SU-DHL-6 (cell line): ENCODE measurements at regions not wholly inside any gene's neighbourhood (a gene's known extent, or its start where the extent isn't known, plus 50 kb on each side); places are given as distances from the start of the nearest gene placed in this dataset.

Source experiments
- H2AFZ ChIP-seq: fragments of 200-600 bp; sonication (generic); 2 replicates; pipeline ENCODE4 v1.6.1; 2014; ENCODE audit warnings: low read depth, mild to moderate bottlenecking, moderate library complexity, mixed read lengths, antibody characterized with exemption, low read length; ENCODE audit not compliant: severe bottlenecking
- H3F3A ChIP-seq: fragments of 200-600 bp; shearing (Covaris generic); 2 replicates; pipeline ENCODE4 v1.6.0; 2016; ENCODE audit warnings: antibody characterized with exemption, mild to moderate bottlenecking; ENCODE audit not compliant: insufficient read depth
- H3K27ac ChIP-seq: fragments of 200-600 bp; sonication (generic); 2 replicates; pipeline ENCODE4 v1.5.1; 2016; ENCODE audit warnings: low read depth, mild to moderate bottlenecking, low read length, moderate library complexity, mixed read lengths
- H3K27me3 ChIP-seq: fragments of 200-600 bp; sonication (generic), shearing (Covaris generic); 2 replicates; pipeline ENCODE4 v1.6.0; 2014; ENCODE audit warnings: mild to moderate bottlenecking, low read length
- H3K36me3 ChIP-seq: fragments of 200-600 bp; sonication (generic); 2 replicates; pipeline ENCODE4 v1.6.1; 2014; ENCODE audit warnings: mild to moderate bottlenecking, low read length, mixed read lengths
- H3K4me2 ChIP-seq: fragments of 300-600, 200-600 bp; shearing (Covaris generic), sonication (generic); 2 replicates; pipeline ENCODE4 v1.6.0; 2014; ENCODE audit warnings: low read length, low read depth, mild to moderate bottlenecking; ENCODE audit not compliant: poor library complexity, severe bottlenecking
- H3K4me3 ChIP-seq: fragments of 200-600 bp; sonication (generic); 2 replicates; pipeline ENCODE4 v1.5.1; 2014; ENCODE audit warnings: antibody characterized with exemption, low read length, mild to moderate bottlenecking, mixed read lengths; ENCODE audit not compliant: insufficient read depth, poor library complexity, severe bottlenecking
- H3K79me2 ChIP-seq: fragments of 200-600 bp; sonication (generic); 2 replicates; pipeline ENCODE4 v1.6.1; 2014; ENCODE audit warnings: mild to moderate bottlenecking, low read length, moderate library complexity; ENCODE audit not compliant: insufficient read depth
- H3K9ac ChIP-seq: fragments of 200-600 bp; sonication (generic); 2 replicates; pipeline ENCODE4 v1.7.0; 2014; ENCODE audit warnings: mild to moderate bottlenecking, low read length
- H3K9me2 ChIP-seq: fragments of 200-600 bp; sonication (generic); replicated peaks from 2 replicates; pipeline ENCODE4 v1.6.1; 2014; ENCODE audit warnings: low read length; ENCODE audit not compliant: insufficient read depth
- H3K9me3 ChIP-seq: fragments of 200-600 bp; sonication (generic); 2 replicates; pipeline ENCODE4 v1.6.1; 2014; ENCODE audit warnings: low read length, mixed read lengths; ENCODE audit not compliant: insufficient read depth
- H4K20me1 ChIP-seq: fragments of 200-600 bp; sonication (generic); 2 replicates; pipeline ENCODE4 v1.6.1; 2014; ENCODE audit warnings: low read depth, mild to moderate bottlenecking, antibody characterized with exemption, low read length, moderate library complexity, mixed read lengths
- CTCF ChIP-seq: fragments of 200-600 bp; sonication (generic); IDR thresholded peaks from one replicate; pipeline ENCODE4 v1.5.1; 2017; ENCODE audit warnings: antibody characterized with exemption, mild to moderate bottlenecking, low read length, moderate library complexity; ENCODE audit not compliant: insufficient read depth, poor library complexity, severe bottlenecking
- EZH2phosphoT487 ChIP-seq: fragments of 200-600 bp; sonication (generic), shearing (Covaris generic); conservative IDR thresholded peaks from 2 replicates; pipeline ENCODE4 v1.6.1; 2018; ENCODE audit warnings: mild to moderate bottlenecking, antibody characterized with exemption, low read length, moderate library complexity, mixed read lengths

GRCh38 chr7:46011059-46011458, 90.0 kb upstream of the IGFBP3 start:
- TF ChIP-seq CTCF (no peak), EZH2phosphoT487 (no peak)
- no peaks in the 10 kb centered on the region for H3K79me2 ChIP-seq

GRCh38 chr7:46009211-46009610, 88.1 kb upstream of the IGFBP3 start:
- Histone ChIP-seq H3K9me2 (no peaks in the 10 kb centered on the region), H3K27me3 (no peaks in the 10 kb centered on the region), H3K9me3 (no peaks in the 10 kb centered on the region), H4K20me1 (no peaks in the 10 kb centered on the region; the same call in 1 of the 2 replicates), H2AFZ (no peak overlapping the region), H3K27ac (no peak overlapping the region), H3F3A (no peaks in the 10 kb centered on the region), H3K4me2 (no peak overlapping the region), H3K4me3 (no peak overlapping the region), H3K36me3 (no peaks in the 10 kb centered on the region), H3K9ac (no peak overlapping the region), H3K79me2 (no peaks in the 10 kb centered on the region)
- TF ChIP-seq EZH2phosphoT487, result no peak
- TF ChIP-seq CTCF, result no peak

More at GRCh38 chr7:46011059-46011458, 90.0 kb upstream of the IGFBP3 start:
- Histone ChIP-seq H3K27me3 (no peaks in the 10 kb centered on the region), H2AFZ (no peak overlapping the region), H3K4me3 (no peak overlapping the region), H3K9me3 (no peaks in the 10 kb centered on the region), H3K4me2 (no peak overlapping the region), H4K20me1 (no peaks in the 10 kb centered on the region; the same call in 1 of the 2 replicates), H3K36me3 (no peaks in the 10 kb centered on the region), H3K9me2 (no peaks in the 10 kb centered on the region), H3K27ac (no peak overlapping the region), H3F3A (no peaks in the 10 kb centered on the region), H3K9ac (no peak overlapping the region)

GRCh38 chr7:46007990-46008643, 87.0 kb upstream of the IGFBP3 start:
- Histone ChIP-seq H3K4me3 (no peak overlapping the region), H2AFZ (no peak overlapping the region), H3K36me3 (no peaks in the 10 kb centered on the region), H3K79me2 (no peaks in the 10 kb centered on the region), H3K27ac (no peak overlapping the region), H4K20me1 (no peaks in the 10 kb centered on the region), H3K9me2 (no peaks in the 10 kb centered on the region), H3K27me3 (no peaks in the 10 kb centered on the region), H3K4me2 (no peak overlapping the region), H3F3A (no peaks in the 10 kb centered on the region), H3K9me3 (no peaks in the 10 kb centered on the region), H3K9ac (no peak overlapping the region)
- no peak for TF ChIP-seq CTCF
- TF ChIP-seq EZH2phosphoT487, result no peak
